HG03354 (cell line): ENCODE measurements at regions not wholly inside any gene's neighbourhood (a gene's known extent, or its start where the extent isn't known, plus 50 kb on each side); places are given as distances from the start of the nearest gene placed in this dataset.

Source experiments
- ATAC-seq: cut with Tn5 transposase; IDR thresholded peaks from one replicate; pipeline ENCODE4 v1.9.1; 2021; ENCODE audit warnings: mild to moderate bottlenecking; ENCODE audit not compliant: unreplicated experiment, poor library complexity, severe bottlenecking

GRCh38 chr11:29324328-29324727, 692.5 kb downstream of the KCNA4 start:
- ATAC-seq = no peak

DNA sequence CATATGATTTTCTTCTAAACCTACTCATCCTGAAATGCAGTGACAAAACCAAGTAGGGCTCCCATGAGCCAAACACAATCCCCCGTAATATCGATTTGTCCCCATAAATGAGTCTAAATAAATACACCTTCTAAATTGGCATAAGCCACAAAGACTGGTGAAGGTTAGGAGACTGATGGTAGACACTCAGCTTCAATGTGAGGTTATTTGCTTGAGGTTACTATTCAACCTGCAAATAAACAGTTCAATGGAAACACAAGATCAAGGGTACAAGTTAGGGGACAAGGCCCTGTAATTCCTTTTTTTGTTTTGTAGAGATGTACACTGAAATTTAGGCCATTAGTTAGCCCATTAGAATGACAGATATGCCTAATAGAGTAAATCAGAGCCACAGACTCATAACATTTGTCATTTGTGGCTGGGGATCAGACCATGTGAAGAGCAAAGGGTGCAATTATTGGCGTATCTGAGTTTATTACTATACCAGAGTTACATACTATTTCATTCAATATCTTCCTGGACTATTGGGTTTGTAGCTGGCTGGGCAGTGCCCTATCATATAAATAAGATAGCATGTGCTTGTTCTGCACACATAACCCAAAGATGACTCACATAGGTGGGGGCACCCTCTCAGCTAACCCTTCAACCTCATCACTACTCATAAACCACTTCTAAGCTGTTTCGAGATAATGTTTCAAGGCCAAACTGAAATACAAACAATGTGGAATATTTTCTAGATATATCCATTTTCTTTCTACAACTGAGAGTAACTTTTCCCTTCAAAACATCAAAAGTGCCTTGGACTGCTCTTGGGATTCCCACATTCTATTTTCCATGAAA, 695.3 kb downstream of the KCNA4 start:
- ATAC-seq = no peak

DNA sequence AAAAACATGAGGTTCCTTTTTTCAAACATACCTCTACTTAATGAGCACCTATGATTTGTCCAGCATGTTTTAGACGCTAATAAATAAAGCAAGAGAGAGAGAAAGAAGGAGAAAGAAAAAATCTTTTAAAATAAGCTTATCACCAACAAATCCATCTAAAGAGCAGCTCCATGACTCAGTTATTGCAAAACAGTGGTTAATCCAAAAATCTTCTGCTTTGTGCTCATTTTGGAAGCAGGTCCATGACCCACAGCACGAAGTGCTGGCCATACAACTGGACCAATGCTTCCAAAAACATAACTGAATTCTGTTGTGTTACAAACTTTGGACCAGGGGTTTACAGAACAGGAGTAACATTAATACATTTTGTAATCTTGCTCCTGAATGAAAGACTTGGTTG, 696.6 kb downstream of the KCNA4 start:
- ATAC-seq = no peak

- ATAC-seq = no peak
Measured at GRCh38 chr11:29319210-29319609, 697.6 kb downstream of the KCNA4 start.

DNA sequence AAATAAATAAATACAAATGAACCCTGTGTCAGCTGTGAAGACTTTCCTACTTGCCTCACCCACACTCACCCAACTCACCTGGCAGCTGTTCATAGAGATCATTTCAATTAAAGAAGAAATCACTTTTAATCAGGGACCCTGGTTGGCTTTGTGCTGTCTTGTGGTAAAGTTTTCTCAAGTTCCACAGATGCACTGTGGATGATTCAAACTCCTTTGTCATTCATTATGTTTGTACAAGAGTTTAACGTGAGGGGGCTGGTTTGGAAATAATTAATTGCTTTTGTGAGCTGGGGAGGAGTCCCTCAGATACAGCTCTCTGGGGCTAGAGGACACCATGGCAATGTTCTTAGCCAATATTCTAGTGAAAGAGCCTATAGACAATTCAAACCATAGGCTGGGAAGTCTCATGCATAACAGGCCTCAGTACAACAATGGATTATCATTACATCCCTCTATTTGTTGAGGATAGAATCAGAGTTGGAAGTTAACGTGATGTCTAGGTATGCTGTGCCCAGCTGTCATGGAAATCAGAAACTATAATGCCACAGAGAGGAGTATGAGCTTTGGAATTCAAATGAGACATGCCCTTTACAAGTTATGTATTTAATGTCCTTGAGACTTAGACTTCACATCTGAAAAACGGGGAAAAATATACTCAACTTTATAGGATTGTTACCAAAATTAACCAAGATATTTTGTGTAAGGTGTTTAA, 698.5 kb downstream of the KCNA4 start:
- no peak for ATAC-seq

DNA sequence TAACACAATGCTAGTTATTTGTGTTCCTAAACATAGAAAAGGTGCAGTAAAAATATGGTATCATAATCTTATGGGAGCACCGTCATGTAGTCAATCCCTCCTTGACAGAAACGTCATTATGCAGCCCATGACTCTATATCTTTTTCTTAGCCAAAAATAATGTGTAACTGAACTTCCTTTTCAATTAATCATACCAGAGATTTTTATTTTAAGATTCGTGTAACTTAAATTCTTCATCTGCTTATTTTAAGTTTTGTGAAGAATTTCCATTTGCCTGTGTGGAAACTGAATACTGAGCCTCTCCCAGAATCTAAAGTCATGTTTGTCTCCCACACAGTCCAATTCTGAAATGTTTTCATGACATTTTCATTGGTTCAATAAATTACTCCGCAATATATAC, 699.1 kb downstream of the KCNA4 start:
- no peak for ATAC-seq

DNA sequence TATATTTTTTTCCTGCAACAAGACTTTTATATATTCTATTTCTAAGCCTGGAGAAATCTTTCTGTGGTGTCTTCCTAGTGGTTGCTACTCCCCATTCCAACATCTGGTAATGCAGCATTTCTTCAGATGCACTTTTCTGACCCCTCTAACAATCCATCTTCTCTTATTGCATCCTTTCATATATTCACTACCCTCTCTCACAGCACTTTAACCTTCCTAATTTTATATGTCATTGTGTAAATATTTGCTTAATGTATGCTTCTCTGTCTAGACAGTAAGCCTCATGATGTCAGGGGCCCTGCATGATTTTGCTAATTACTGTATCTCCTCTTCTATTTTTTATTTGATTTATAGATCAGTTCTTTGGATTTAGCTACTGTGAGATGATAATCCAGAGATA, 701.6 kb downstream of the KCNA4 start:
- ATAC-seq = no peak

DNA sequence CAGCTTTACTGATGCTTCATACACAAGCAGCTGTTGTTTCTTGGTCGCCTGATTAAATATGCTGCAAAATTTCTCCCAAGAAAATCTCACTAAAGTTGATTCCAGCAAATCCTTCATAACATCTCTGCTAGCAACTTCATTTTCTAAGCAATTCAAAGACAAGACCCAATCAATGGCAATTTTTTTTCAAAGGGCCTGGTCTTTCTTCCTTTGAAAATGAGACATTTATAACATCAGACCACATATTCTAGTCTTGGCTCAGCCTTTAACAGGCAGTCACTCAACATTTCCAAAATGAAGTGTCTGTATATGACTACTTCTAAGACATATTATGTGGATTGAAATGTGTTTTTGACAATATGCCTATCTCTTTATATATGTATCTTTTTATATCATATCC, 702.6 kb downstream of the KCNA4 start:
- ATAC-seq = no peak

DNA sequence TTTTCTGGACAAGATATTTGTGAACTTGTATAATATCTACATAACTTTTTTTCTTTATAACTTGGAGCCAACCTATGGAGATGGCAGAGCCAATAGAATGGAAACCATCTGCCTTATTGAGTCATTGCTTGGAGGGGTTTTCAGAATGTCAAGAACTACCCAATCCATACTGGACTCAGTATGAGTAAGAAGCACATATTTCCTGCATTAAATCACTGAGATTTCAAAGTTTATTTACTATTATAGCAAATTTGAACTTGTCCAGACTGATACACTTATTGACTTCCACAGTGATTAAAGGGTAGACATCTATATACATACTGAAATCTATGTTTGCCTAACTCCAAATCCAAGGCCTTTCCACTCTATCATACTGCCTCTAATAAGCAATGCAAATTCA, 704.0 kb downstream of the KCNA4 start:
- no peak for ATAC-seq

GRCh38 chr11:29310725-29311342, 706.0 kb downstream of the KCNA4 start:
- ATAC-seq = no peak

DNA sequence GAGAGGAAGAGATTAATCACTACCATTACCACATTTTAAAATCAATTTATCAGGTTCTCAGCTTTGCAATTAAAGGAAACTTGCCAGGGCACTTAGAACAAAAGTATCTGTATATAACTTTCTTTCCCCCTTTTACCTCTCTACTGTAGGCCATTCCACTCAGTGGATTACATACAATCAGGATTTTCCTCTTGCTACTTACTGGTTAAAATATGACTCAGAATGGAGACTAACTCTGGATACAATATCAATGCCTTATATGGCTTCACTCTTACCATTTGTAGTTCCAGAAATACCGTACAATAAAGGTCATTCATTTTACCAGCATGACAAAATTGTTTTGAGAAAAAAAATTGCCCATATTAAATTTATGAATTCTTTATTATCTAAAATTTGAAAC, 706.8 kb downstream of the KCNA4 start:
- no peak for ATAC-seq

DNA sequence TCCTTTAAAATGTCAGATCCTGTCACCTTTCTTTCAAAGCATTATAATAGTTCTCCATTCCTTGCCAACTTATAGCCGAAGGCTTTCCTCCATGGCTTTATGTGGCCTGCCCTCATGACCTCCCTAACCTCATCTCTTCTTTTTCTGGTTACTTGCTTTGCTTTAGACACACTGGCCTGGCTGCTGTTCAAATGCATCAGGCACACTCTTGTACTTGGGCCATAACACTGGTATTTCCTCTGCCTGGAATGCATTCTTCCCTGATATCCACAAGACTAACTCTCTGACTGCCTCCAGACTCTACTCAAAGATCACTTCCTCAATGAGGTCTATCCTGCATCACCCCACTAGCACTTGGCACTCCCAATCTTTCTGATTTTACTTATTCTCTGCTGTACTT, 710.3 kb downstream of the KCNA4 start:
- ATAC-seq = no peak

- no peak for ATAC-seq
Measured at GRCh38 chr11:29305456-29306232, 711.2 kb downstream of the KCNA4 start.

DNA sequence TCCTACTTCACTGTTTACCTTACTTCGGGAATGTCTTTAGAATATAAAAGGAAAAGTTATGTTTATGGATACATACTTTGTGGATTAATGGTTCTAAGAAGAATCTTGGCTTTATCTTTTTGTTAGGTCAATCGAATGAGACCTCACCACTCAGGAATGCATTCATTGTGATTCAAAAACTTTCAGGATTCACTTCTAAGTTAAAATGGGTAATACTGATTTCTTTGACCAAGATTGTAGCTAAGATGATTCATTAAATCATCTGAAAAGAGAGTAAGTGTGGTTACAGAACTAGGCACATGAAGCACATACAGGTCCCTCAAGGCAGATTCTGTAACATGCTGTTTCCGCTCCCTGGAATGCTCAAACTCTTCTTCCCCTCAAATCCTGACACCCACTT, 716.4 kb downstream of the KCNA4 start:
- no peak for ATAC-seq

DNA sequence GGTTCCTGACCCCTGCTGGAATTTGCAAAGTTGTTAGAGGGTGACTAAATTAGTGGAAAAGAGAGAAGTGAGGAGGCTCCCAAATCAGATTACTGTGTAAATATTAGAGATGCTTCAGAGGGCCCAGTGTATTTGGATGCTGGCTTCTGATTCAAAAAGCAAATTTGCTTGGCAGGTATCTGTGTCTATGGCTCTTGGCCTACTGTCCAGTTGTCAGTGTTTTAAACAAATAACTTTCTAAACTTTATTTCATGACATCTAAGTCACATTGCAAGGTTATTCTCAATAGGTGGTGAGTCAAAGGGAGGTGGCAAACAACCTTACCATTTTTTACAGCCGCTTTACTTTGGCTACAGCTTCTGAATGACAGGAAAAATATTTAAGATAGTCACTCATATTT, 720.1 kb downstream of the KCNA4 start:
- no peak for ATAC-seq

DNA sequence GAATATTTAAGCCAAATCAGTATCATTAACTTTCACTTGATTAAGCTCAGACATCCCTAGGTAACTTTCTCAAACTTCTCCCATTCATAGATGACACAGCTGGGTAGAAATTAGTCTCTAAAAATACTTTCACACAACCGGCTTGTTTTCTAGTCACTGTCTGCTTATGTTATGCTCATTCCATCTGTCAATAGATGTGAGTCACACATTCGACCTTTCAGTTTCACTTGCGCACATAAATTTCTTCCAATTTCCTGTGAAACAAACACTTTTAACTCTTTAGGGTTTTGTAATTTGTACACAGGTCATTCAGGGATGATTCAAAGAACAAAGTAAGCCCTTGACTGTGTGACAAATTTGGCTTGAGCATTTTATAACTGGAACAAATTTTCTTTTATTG, 723.0 kb downstream of the KCNA4 start:
- ATAC-seq = peak; percentile 96

DNA sequence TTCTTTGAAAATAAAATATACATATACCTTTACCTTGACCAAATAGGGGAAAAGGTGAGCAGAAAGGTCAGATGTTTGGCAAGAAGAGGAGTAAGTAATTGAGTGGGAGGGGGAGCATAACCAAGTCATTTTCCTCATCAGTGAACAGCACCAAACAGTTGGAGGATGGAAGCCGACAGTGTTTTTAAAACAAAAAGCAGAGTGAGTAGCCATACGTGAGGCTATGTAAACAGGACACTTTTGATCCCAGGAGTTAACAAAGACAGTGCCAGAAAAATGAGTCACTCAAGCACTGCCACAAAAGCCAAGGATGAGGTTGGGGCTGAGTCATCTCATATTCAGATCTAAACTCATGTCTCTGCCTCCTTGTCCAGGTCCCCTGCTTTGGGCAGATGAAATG, 734.7 kb downstream of the KCNA4 start:
- ATAC-seq = no peak

- no peak for ATAC-seq
Measured at GRCh38 chr11:29281271-29281777, 735.5 kb downstream of the KCNA4 start.

- no peak for ATAC-seq
Measured at GRCh38 chr11:29280452-29280851, 736.4 kb downstream of the KCNA4 start.

DNA sequence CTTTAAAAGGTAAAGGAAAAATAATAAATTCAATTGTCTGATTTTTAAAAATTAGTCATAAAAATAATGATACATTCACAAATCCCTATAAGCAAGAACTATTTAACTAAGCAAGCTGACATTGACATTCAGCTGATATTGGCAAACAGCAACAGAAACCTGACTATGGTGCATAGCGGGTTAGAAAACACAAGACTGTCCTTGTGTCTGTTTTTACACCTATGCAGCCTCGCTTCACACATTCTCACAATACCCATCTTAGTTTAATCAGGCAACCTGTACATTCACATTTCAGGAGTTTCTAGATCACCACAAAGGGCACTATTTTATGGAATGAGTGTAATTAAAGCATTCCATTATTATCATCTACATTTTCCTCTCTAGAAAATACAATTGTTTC, 737.1 kb downstream of the KCNA4 start:
- no peak for ATAC-seq
